ENCODE measurements at regions not wholly inside any gene's neighbourhood (a gene's known extent, or its start where the extent isn't known, plus 50 kb on each side); places are given as distances from the start of the nearest gene placed in this dataset.

DNA sequence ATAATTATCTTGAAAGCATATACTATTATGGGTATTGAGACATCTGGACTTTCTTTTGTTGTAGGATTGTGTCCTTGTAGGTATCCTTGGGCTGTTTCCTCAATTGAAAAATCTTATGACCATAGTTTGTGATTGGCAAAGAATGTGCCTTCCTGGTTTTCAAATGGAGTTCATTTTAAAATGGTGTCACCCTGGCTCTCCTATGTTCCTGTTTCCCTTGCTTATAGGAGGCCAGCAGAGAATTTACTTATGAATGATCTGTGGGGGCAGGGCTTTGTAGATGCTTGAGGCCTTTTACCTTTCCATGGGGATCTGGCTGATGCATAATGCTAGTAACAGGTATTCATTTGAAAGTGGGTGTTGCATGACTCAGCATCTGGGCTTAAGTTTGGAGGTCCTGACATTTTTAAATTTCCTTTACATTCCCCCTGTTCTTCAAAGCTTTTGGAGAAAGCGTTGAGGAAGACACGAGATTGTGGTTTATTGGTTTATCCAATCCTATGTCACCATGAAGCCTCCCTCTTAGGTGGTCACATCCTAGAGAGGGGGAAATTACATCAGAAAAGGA lies 135.0 kb upstream of the PROKR2 start:
- no peaks in the 10 kb centered on the region for H3K79me2 ChIP-seq (ENCODE audit: insufficient read depth, low read length)
- H3K27me3 ChIP-seq (ENCODE audit: insufficient read depth, low read length, poor library complexity, severe bottlenecking), result no peaks in the 10 kb centered on the region
- no peaks in the 10 kb centered on the region for H3F3A ChIP-seq (ENCODE audit: low read depth)
- no peak overlapping the region for H3K9ac ChIP-seq (ENCODE audit: low read depth, low read length, poor library complexity, severe bottlenecking)
- no peak overlapping the region for H3K4me2 ChIP-seq (ENCODE audit: low read depth, low read length, poor library complexity, severe bottlenecking)
- H3K4me3 ChIP-seq (ENCODE audit: low read length, poor library complexity, severe bottlenecking), result no peak overlapping the region
- H3K9me2 ChIP-seq (replicated peaks; ENCODE audit: low read depth, low read length), result no peaks in the 10 kb centered on the region
- no peaks in the 10 kb centered on the region for H4K20me1 ChIP-seq (ENCODE audit: insufficient read depth, low read length, poor library complexity, severe bottlenecking)
- no peaks in the 10 kb centered on the region for H3K4me1 ChIP-seq (ENCODE audit: insufficient read depth, low read length, poor library complexity, severe bottlenecking)
- TF ChIP-seq, protein P1, sequence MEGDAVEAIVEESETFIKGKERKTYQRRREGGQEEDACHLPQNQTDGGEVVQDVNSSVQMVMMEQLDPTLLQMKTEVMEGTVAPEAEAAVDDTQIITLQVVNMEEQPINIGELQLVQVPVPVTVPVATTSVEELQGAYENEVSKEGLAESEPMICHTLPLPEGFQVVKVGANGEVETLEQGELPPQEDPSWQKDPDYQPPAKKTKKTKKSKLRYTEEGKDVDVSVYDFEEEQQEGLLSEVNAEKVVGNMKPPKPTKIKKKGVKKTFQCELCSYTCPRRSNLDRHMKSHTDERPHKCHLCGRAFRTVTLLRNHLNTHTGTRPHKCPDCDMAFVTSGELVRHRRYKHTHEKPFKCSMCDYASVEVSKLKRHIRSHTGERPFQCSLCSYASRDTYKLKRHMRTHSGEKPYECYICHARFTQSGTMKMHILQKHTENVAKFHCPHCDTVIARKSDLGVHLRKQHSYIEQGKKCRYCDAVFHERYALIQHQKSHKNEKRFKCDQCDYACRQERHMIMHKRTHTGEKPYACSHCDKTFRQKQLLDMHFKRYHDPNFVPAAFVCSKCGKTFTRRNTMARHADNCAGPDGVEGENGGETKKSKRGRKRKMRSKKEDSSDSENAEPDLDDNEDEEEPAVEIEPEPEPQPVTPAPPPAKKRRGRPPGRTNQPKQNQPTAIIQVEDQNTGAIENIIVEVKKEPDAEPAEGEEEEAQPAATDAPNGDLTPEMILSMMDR (conservative IDR thresholded peaks at IDR 0.05; ENCODE audit: low read length), result no peak
- no peak for TF ChIP-seq EZH2phosphoT487 (IDR thresholded peaks at IDR 0.05; ENCODE audit: borderline replicate concordance)
- H3K36me3 ChIP-seq (ENCODE audit: insufficient read depth, low read length), result no peaks in the 10 kb centered on the region
- no peak overlapping the region for H2AFZ ChIP-seq (ENCODE audit: low read length)
- H3K9me3 ChIP-seq (ENCODE audit: insufficient read depth, low read depth, low read length), result no peaks in the 10 kb centered on the region

DNA sequence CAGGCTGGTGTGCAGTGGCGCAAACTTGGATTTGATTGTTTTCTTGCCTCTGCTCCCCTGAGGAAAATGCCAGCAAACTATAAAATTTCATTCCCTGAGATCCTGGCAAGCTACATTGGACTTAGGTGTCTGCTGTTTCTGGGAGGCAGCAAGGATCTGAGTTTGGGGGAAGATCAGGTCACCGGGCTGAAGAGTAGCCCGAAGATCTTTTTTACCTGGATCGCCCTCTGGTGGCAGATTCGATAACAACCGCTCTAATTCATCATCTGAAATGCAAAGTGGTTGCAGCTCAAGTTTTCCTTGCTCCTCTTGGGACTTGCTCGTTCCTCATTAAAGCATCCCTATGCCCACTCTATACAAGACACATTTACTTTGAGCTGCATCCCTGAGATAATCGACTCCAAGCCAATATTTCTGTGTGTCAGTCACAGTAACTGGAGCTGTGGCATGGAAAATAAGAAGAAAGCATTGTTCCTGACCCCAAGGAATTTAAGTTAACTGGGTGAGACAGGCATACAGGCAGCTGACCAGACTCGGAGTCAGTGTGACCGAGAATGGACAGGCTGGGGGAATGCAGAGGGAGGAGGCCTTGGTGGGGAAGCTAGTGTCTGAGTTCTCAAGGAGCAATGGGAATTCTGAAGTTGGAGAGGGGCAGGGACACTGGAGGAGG lies 131.8 kb upstream of the PROKR2 start:
- H3K79me2 ChIP-seq (ENCODE audit: insufficient read depth, low read length), result no peaks in the 10 kb centered on the region
- H2AFZ ChIP-seq (ENCODE audit: low read length), result peak overlapping the region; percentile 21; the same call in 1 of the 2 replicates
- H3K27me3 ChIP-seq (ENCODE audit: insufficient read depth, low read length, poor library complexity, severe bottlenecking), result no peaks in the 10 kb centered on the region
- H4K20me1 ChIP-seq (ENCODE audit: insufficient read depth, low read length, poor library complexity, severe bottlenecking), result no peaks in the 10 kb centered on the region
- H3K9ac ChIP-seq (ENCODE audit: low read depth, low read length, poor library complexity, severe bottlenecking), result no peak overlapping the region
- H3K9me2 ChIP-seq (replicated peaks; ENCODE audit: low read depth, low read length), result no peaks in the 10 kb centered on the region
- H3F3A ChIP-seq (ENCODE audit: low read depth), result no peaks in the 10 kb centered on the region
- no peak for TF ChIP-seq EZH2phosphoT487 (IDR thresholded peaks at IDR 0.05; ENCODE audit: borderline replicate concordance)
- TF ChIP-seq, protein P1 (conservative IDR thresholded peaks at IDR 0.05; ENCODE audit: low read length), result peak; percentile 76
- H3K36me3 ChIP-seq (ENCODE audit: insufficient read depth, low read length), result no peaks in the 10 kb centered on the region
- H3K4me1 ChIP-seq (ENCODE audit: insufficient read depth, low read length, poor library complexity, severe bottlenecking), result no peaks in the 10 kb centered on the region
- H3K4me2 ChIP-seq (ENCODE audit: low read depth, low read length, poor library complexity, severe bottlenecking), result no peak overlapping the region
- H3K9me3 ChIP-seq (ENCODE audit: insufficient read depth, low read depth, low read length), result no peaks in the 10 kb centered on the region
- H3K4me3 ChIP-seq (ENCODE audit: low read length, poor library complexity, severe bottlenecking), result no peak overlapping the region

DNA sequence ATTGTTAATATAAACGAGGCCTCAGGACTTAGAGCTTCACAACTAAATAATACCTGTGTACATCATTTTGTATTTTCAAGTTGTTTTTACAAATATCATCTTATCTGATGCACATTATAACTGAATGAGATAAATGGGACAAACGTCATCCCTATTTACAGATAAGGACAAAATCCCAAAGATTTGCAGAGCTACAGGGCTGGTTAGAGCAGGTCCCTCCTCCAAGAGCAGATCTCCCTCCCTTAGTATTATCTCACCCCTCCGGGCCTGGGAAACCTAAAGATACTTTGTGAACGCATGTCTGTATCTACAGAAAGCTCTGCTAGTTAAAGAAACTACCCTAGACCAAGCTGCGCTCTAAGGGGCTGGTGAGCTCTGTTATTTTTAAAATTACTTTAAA lies 130.4 kb upstream of the PROKR2 start:
- no peaks in the 10 kb centered on the region for H3K27me3 ChIP-seq (ENCODE audit: insufficient read depth, low read length, poor library complexity, severe bottlenecking)
- H4K20me1 ChIP-seq (ENCODE audit: insufficient read depth, low read length, poor library complexity, severe bottlenecking), result no peaks in the 10 kb centered on the region
- H2AFZ ChIP-seq (ENCODE audit: low read length), result no peak overlapping the region
- no peak overlapping the region for H3K9ac ChIP-seq (ENCODE audit: low read depth, low read length, poor library complexity, severe bottlenecking)
- H3K4me1 ChIP-seq (ENCODE audit: insufficient read depth, low read length, poor library complexity, severe bottlenecking), result no peaks in the 10 kb centered on the region
- H3K9me2 ChIP-seq (replicated peaks; ENCODE audit: low read depth, low read length), result no peaks in the 10 kb centered on the region
- no peaks in the 10 kb centered on the region for H3K36me3 ChIP-seq (ENCODE audit: insufficient read depth, low read length)
- no peak overlapping the region for H3K4me3 ChIP-seq (ENCODE audit: low read length, poor library complexity, severe bottlenecking)
- H3K4me2 ChIP-seq (ENCODE audit: low read depth, low read length, poor library complexity, severe bottlenecking), result no peak overlapping the region
- H3F3A ChIP-seq (ENCODE audit: low read depth), result no peaks in the 10 kb centered on the region
- no peaks in the 10 kb centered on the region for H3K9me3 ChIP-seq (ENCODE audit: insufficient read depth, low read depth, low read length)
- no peaks in the 10 kb centered on the region for H3K79me2 ChIP-seq (ENCODE audit: insufficient read depth, low read length)
- TF ChIP-seq, protein P1 (conservative IDR thresholded peaks at IDR 0.05; ENCODE audit: low read length), result no peak
